ENCODE measurements at regions not wholly inside any gene's neighbourhood (a gene's known extent, or its start where the extent isn't known, plus 50 kb on each side); places are given as distances from the start of the nearest gene placed in this dataset.

DNA sequence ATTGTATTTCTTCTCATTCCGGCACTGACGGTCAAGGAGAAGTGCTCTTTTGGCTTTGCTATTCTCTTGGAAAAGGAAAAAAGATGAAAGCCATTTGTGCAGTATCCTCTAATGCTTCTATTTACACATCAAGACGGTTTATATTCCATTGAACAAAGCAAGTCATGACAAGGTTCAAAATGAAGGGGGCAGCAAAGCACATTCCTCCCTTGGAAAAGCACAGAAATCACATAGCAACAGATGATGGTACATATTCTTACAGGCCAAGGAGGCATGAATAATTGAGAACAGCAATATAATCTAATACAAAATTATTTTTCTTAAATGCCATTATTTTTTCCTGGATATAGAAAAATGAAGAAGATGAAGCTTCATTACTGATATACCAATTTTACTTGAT is 508.2 kb upstream of the JAG1 start:
- TF ChIP-seq, protein P1, sequence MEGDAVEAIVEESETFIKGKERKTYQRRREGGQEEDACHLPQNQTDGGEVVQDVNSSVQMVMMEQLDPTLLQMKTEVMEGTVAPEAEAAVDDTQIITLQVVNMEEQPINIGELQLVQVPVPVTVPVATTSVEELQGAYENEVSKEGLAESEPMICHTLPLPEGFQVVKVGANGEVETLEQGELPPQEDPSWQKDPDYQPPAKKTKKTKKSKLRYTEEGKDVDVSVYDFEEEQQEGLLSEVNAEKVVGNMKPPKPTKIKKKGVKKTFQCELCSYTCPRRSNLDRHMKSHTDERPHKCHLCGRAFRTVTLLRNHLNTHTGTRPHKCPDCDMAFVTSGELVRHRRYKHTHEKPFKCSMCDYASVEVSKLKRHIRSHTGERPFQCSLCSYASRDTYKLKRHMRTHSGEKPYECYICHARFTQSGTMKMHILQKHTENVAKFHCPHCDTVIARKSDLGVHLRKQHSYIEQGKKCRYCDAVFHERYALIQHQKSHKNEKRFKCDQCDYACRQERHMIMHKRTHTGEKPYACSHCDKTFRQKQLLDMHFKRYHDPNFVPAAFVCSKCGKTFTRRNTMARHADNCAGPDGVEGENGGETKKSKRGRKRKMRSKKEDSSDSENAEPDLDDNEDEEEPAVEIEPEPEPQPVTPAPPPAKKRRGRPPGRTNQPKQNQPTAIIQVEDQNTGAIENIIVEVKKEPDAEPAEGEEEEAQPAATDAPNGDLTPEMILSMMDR (IDR thresholded peaks at IDR 0.05; ENCODE audit: low read depth, low read length, missing control alignments) = no peak
- Histone ChIP-seq H3K4me3 (ENCODE audit: low read depth, low read length) (no peak overlapping the region), H3K27ac (no peak overlapping the region), H3K36me3 (replicated peaks) (no peaks in the 10 kb centered on the region), H3K27me3 (replicated peaks) (no peaks in the 10 kb centered on the region)
- in situ Hi-C loops (cut with HindIII; ENCODE audit: low pct_ligation_motif_present, low sequenced_read_pairs) = no loop called here
- DNase-seq = no peak

DNA sequence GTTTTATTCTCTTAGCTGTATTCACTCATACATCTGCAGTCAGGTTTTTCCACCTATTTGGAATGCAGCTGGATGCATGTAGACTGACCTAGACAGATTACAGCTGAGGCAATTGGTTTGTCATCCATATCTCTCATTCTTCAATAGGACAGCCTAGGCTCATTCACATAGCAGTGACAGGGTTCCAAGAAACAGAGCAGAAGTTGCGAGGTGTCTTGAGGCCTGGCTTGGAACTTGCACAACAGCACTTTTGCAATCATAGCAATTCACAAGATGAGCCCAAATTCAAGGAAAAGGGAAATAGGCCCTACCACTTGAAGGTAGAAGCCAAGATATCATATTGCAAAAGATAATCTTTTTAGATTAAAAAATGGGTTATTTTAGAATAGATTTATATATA is 508.9 kb upstream of the JAG1 start:
- Histone ChIP-seq H3K4me3 (ENCODE audit: low read depth, low read length) (no peak overlapping the region), H3K27me3 (replicated peaks) (no peaks in the 10 kb centered on the region), H3K36me3 (replicated peaks) (no peaks in the 10 kb centered on the region), H3K27ac (no peak overlapping the region)
- DNase-seq = no peak
- TF ChIP-seq, protein P1 (IDR thresholded peaks at IDR 0.05; ENCODE audit: low read depth, low read length, missing control alignments) = no peak
- in situ Hi-C loops (cut with HindIII; ENCODE audit: low pct_ligation_motif_present, low sequenced_read_pairs) = no loop called here

DNA sequence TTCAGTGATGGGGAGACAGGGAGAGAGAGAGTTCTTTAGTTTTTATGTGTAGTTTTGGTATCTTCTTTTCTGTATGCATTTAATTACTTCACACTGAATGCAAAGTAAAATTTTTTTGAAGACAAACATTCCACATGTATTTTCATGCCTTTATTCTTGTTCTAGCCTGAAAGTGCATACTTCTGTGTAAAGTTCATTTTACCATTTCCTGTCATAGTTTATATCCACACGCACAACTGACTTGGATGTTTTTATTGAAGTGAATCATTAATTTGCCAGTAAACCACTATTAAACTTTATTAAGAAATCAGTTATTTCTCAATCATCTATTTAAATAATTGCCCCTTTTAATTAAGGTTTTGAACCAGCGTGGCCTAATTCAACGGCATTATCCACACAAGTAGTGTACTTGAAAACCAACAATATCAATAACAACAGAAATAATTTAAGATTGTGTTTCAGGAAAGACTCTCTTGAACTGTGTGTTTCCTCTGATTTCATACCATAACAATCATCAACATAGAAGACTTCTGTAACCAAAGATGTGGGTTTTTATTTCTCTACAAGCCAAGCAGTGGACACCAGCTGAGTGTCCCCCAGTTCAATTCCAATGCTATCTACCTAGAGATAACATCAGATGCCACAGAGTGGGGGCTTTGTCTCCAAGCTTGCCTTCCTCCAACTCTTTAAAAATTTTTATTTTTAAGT is 512.7 kb upstream of the JAG1 start:
- peak overlapping the region; percentile 61 for H3K27ac ChIP-seq
- in situ Hi-C loops (cut with HindIII; ENCODE audit: low pct_ligation_motif_present, low sequenced_read_pairs) = no loop called here
- no peaks in the 10 kb centered on the region for H3K36me3 ChIP-seq (replicated peaks)
- no peak overlapping the region for H3K4me3 ChIP-seq (ENCODE audit: low read depth, low read length)
- no peaks in the 10 kb centered on the region for H3K27me3 ChIP-seq (replicated peaks)
- DNase-seq = no peak
- TF ChIP-seq, protein P1 (IDR thresholded peaks at IDR 0.05; ENCODE audit: low read depth, low read length, missing control alignments) = no peak

DNA sequence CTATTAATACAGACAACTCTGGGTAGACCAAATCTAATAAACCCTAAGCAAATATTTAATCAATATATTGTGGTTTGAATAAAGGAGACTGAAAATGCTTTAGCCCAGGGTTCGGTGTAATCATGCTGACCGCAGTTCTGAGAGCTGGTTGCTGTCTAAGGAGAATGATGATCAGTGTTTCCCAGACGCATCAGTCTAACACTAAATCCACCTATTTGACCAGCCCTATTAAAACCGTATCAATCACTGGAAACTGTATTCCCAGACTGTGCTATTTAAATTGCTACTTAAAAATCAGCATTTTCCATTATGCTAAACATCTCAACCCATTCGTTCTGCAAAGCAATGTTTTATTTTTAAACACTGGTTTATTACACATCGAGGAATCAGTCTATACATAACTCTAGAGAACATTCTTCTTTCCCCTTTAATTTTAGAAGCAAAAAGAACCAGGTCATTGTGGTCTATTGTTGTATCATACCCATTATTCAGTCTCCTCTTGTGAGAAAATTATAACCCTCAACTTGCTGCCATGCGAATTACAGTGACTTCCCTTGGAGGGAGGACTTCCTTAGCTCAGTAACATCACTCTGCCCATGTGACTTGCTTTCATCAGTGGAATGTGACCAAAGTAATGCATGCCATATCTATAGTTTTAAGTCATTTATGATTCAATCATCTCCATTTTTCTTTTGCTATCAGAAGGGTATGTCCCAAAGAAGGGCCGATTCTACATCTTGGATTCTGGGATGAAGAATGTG is 515.2 kb upstream of the JAG1 start:
- DNase-seq = no peak
- Histone ChIP-seq H3K36me3 (replicated peaks) (no peaks in the 10 kb centered on the region), H3K27me3 (replicated peaks) (no peaks in the 10 kb centered on the region), H3K4me3 (ENCODE audit: low read depth, low read length) (no peak overlapping the region), H3K27ac (no peak overlapping the region)
- TF ChIP-seq, protein P1 (IDR thresholded peaks at IDR 0.05; ENCODE audit: low read depth, low read length, missing control alignments) = no peak
- in situ Hi-C loops (cut with HindIII; ENCODE audit: low pct_ligation_motif_present, low sequenced_read_pairs) = no loop called here

DNA sequence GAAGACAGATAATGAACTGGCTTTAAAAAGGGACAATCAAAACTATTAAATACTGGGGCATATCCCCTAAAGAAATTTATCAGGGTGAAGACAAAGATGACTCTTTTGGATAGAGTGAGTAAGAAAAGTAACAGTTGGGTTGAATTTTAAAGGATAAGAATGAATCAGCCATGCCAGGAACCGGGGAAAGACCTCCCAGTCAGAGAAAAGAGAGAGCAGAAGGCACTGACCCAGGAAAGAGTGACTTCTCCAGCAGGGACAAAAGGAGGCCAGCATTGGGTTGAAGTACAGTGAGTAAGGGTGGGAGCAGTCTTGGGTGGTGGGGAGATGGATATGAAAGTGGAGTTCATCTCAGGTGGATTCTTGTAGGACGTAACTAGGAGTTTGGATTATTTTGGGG is 516.9 kb upstream of the JAG1 start:
- Histone ChIP-seq H3K4me3 (ENCODE audit: low read depth, low read length) (no peak overlapping the region), H3K36me3 (replicated peaks) (no peaks in the 10 kb centered on the region), H3K27ac (no peak overlapping the region), H3K27me3 (replicated peaks) (no peaks in the 10 kb centered on the region)
- DNase-seq = no peak
- in situ Hi-C loops (cut with HindIII; ENCODE audit: low pct_ligation_motif_present, low sequenced_read_pairs) = no loop called here
- TF ChIP-seq, protein P1 (IDR thresholded peaks at IDR 0.05; ENCODE audit: low read depth, low read length, missing control alignments) = no peak
